Vagina (tissue), 2 donors: ENCODE measurements at regions not wholly inside any gene's neighbourhood (a gene's known extent, or its start where the extent isn't known, plus 50 kb on each side); places are given as distances from the start of the nearest gene placed in this dataset.
"Not testable (repeated sequence)": the region's sequence is repeated elsewhere in the genome, so short reads cannot be mapped to it uniquely, and the experiment has no call there.

ENCODE experiments used
- CTCF ChIP-seq, 3 experiments: fragments of 450-650 bp in 2 of 3; fragments of 200-600 bp in 1 of 3; sonication (generic) in 1 of 3; IDR thresholded peaks; one replicate each; pipeline ENCODE4 v1.5.1; 2017 to 2019; ENCODE audit warnings: antibody characterized with exemption in 3 of 3, mild to moderate bottlenecking in 2 of 3, moderate library complexity in 2 of 3
- POLR2A ChIP-seq, 2 donors: fragments of 450-650 bp; IDR thresholded peaks; one replicate each; pipeline ENCODE4 v1.6.1; 2017; ENCODE audit warnings: antibody characterized with exemption in 2 of 2, mild to moderate bottlenecking in 2 of 2, moderate library complexity in 2 of 2
- POLR2AphosphoS5 ChIP-seq, 2 donors: sonication (generic); formaldehyde crosslinking; IDR thresholded peaks; one replicate each; pipeline ENCODE4 v1.9.0; 2017; ENCODE audit warnings: antibody characterized with exemption in 2 of 2, mild to moderate bottlenecking in 2 of 2, low read depth in 1 of 2; ENCODE audit not compliant: insufficient read depth in 1 of 2

GRCh38 chr14:48267926-48268325, 592.5 kb upstream of the MDGA2 start:
- TF ChIP-seq POLR2AphosphoS5 (IDR thresholded peaks at IDR 0.05; ENCODE audit: insufficient read depth in 1 of 2, low read depth in 1 of 2); CTCF (IDR thresholded peaks at IDR 0.05); POLR2A (IDR thresholded peaks at IDR 0.05): not testable (repeated sequence)
